ENCODE measurements at regions not wholly inside any gene's neighbourhood (a gene's known extent, or its start where the extent isn't known, plus 50 kb on each side); places are given as distances from the start of the nearest gene placed in this dataset.

DNA sequence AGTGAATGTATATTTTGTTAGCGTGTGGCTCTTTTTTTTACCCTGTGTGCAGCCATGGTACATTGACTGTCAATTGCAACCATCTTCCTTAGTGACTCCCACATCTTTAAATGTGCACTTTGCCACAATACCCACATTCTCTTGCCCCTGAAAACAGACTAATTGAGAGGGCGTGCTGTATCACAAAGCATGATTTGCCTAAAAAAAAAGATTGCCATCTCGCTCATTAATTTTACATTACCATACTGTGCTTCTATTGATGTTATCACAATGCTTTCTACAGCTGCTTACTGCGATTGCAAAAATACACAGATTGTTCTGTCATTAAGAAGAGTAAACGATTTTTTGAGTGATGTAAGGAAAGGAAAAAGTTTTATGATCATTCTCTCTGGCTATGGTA is 613.1 kb upstream of the NRP1 start:
- TF ChIP-seq, protein P1, sequence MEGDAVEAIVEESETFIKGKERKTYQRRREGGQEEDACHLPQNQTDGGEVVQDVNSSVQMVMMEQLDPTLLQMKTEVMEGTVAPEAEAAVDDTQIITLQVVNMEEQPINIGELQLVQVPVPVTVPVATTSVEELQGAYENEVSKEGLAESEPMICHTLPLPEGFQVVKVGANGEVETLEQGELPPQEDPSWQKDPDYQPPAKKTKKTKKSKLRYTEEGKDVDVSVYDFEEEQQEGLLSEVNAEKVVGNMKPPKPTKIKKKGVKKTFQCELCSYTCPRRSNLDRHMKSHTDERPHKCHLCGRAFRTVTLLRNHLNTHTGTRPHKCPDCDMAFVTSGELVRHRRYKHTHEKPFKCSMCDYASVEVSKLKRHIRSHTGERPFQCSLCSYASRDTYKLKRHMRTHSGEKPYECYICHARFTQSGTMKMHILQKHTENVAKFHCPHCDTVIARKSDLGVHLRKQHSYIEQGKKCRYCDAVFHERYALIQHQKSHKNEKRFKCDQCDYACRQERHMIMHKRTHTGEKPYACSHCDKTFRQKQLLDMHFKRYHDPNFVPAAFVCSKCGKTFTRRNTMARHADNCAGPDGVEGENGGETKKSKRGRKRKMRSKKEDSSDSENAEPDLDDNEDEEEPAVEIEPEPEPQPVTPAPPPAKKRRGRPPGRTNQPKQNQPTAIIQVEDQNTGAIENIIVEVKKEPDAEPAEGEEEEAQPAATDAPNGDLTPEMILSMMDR (IDR thresholded peaks at IDR 0.05) = no peak
- no peak for TF ChIP-seq POLR2A (IDR thresholded peaks at IDR 0.05)
